ENCODE measurements at regions not wholly inside any gene's neighbourhood (a gene's known extent, or its start where the extent isn't known, plus 50 kb on each side); places are given as distances from the start of the nearest gene placed in this dataset.

GRCh38 chr7:25732766-25733217 is 419.2 kb upstream of the NFE2L3 start:
- Histone ChIP-seq H3K9me3 (ENCODE audit: control insufficient read depth in 1 of 2, insufficient read depth in 1 of 2, low read depth in 1 of 2, low read length in 2 of 2) (no peaks in the 10 kb centered on the region), H3K9me2 (ENCODE audit: insufficient read depth) (no peaks in the 10 kb centered on the region), H3K27ac (ENCODE audit: low read depth, low read length) (no peak overlapping the region), H3K79me2 (ENCODE audit: insufficient read depth, low read length) (no peaks in the 10 kb centered on the region), H2AFZ (ENCODE audit: low read depth, low read length, poor library complexity, severe bottlenecking) (no peak overlapping the region), H4K20me1 (ENCODE audit: insufficient read depth) (no peaks in the 10 kb centered on the region), H3K4me2 (ENCODE audit: low read length) (no peak overlapping the region), H3K4me3 (replicated peaks in 1 of 2; ENCODE audit: low read depth in 1 of 2, low read length in 2 of 2) (no peak overlapping the region), H3K27me3 (ENCODE audit: insufficient read depth, low read length) (peaks cover 63% of the 10 kb centered on the region), H3K4me1 (ENCODE audit: control insufficient read depth in 1 of 2, insufficient read depth in 2 of 2, low read length in 2 of 2) (no peaks in the 10 kb centered on the region), H3K9ac (ENCODE audit: low read length) (no peak overlapping the region), H3K36me3 (ENCODE audit: control insufficient read depth in 1 of 2, insufficient read depth in 2 of 2, low read length in 2 of 2) (no peaks in the 10 kb centered on the region)
- DNase-seq (ENCODE audit: low read depth, low spot score): no peak
- TF ChIP-seq SP1 (IDR thresholded peaks at IDR 0.05; ENCODE audit: low read depth): no peak
- TF ChIP-seq EZH2 (IDR thresholded peaks at IDR 0.05): no peak
- TF ChIP-seq, protein P1, sequence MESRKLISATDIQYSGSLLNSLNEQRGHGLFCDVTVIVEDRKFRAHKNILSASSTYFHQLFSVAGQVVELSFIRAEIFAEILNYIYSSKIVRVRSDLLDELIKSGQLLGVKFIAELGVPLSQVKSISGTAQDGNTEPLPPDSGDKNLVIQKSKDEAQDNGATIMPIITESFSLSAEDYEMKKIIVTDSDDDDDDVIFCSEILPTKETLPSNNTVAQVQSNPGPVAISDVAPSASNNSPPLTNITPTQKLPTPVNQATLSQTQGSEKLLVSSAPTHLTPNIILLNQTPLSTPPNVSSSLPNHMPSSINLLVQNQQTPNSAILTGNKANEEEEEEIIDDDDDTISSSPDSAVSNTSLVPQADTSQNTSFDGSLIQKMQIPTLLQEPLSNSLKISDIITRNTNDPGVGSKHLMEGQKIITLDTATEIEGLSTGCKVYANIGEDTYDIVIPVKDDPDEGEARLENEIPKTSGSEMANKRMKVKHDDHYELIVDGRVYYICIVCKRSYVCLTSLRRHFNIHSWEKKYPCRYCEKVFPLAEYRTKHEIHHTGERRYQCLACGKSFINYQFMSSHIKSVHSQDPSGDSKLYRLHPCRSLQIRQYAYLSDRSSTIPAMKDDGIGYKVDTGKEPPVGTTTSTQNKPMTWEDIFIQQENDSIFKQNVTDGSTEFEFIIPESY (IDR thresholded peaks at IDR 0.05; ENCODE audit: extremely low read depth, insufficient replicate concordance, low read length): no peak
- TF ChIP-seq FOSL1 (IDR thresholded peaks at IDR 0.05; ENCODE audit: low read depth): no peak
- no peak for TF ChIP-seq EGR1 (IDR thresholded peaks at IDR 0.05; ENCODE audit: low read depth)
- TF ChIP-seq ZNF274 (IDR thresholded peaks at IDR 0.05; ENCODE audit: low read depth, low read length): no peak
- TF ChIP-seq RAD21 (IDR thresholded peaks at IDR 0.05; ENCODE audit: low read depth): no peak
- TF ChIP-seq CBX3 (IDR thresholded peaks at IDR 0.05; ENCODE audit: low read depth): no peak
- TF ChIP-seq ELF1 (IDR thresholded peaks at IDR 0.05; ENCODE audit: borderline replicate concordance, low read depth): no peak
- TF ChIP-seq TCF7L2 (IDR thresholded peaks at IDR 0.05; ENCODE audit: borderline replicate concordance, extremely low read depth, insufficient read depth, insufficient read length): no peak
- no peak for TF ChIP-seq JUND (IDR thresholded peaks at IDR 0.05)
- TF ChIP-seq POLR2A (IDR thresholded peaks at IDR 0.05; ENCODE audit: borderline replicate concordance, extremely low read depth, insufficient read depth, insufficient read length): no peak
- no peak for TF ChIP-seq POLR2AphosphoS5 (IDR thresholded peaks at IDR 0.05; ENCODE audit: low read depth, low read length)
- TF ChIP-seq, protein P2, sequence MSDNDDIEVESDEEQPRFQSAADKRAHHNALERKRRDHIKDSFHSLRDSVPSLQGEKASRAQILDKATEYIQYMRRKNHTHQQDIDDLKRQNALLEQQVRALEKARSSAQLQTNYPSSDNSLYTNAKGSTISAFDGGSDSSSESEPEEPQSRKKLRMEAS (IDR thresholded peaks at IDR 0.05): no peak
- ChIA-PET CTCF (no interaction called here), POLR2A (no interaction called here), RAD21 (ENCODE audit: low non-redundant PET in 1 of 2, low total read pairs in 2 of 2, uncharacterized antibody in 2 of 2, unreplicated experiment in 2 of 2) (no interaction called here)
- BruUV-seq (replicated peaks): no TSS peak
- intact Hi-C loops (cut with micrococcal nuclease): no loop called here
- ATAC-seq: no peak

Measured in HCT116 (cell line).